NOMO-1 treated with DMSO at 0.1 percent for 48 hours (cell line): ENCODE measurements at regions not wholly inside any gene's neighbourhood (a gene's known extent, or its start where the extent isn't known, plus 50 kb on each side); places are given as distances from the start of the nearest gene placed in this dataset.

Experiments used
- DNase-seq: peaks from one replicate; lab custom pipeline; 2025; ENCODE audit not compliant: unreplicated experiment; lab: John Stamatoyannopoulos, UW

- DNase-seq: no peak
These were observed 91.6 kb downstream of the HS1BP3 start for GRCh38 chr2:20559277-20559676.

GRCh38 chr2:20560011-20560410 is 90.9 kb downstream of the HS1BP3 start:
- no peak for DNase-seq

DNA sequence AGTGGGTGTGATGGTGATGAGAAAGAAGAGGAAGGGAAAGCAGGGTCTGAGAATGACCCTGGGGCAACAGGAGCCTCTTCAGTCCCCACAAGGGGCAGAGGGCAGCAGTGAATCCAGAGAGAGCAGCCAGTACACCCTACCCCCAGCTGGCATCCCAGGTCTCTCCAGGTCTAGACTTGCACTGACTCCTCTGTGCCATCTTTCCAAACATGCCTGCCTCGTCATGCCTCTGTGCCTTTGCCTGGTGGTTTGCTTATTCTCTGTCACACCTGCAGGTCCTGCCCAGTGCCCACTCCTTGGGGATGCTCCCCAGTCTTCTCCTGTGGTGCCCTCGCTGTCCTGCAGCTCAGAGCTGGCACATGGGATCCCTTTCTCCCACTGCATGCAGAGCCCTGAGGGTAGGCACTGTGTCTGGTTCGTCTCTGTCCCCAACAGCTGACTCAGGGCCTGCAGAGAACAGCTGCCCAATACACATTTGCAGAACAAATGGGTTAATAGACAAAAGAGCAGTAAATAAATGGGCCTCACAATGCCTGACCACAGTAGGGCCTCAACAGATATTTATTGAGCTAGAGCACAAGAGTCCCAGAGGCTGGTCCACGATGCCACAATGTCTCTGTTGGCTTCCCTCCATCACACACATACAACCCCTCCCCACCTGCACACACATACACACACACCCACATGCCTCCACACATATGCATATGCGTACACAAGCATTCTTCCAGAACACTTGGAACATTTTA is 89.8 kb downstream of the HS1BP3 start:
- DNase-seq: no peak

DNA sequence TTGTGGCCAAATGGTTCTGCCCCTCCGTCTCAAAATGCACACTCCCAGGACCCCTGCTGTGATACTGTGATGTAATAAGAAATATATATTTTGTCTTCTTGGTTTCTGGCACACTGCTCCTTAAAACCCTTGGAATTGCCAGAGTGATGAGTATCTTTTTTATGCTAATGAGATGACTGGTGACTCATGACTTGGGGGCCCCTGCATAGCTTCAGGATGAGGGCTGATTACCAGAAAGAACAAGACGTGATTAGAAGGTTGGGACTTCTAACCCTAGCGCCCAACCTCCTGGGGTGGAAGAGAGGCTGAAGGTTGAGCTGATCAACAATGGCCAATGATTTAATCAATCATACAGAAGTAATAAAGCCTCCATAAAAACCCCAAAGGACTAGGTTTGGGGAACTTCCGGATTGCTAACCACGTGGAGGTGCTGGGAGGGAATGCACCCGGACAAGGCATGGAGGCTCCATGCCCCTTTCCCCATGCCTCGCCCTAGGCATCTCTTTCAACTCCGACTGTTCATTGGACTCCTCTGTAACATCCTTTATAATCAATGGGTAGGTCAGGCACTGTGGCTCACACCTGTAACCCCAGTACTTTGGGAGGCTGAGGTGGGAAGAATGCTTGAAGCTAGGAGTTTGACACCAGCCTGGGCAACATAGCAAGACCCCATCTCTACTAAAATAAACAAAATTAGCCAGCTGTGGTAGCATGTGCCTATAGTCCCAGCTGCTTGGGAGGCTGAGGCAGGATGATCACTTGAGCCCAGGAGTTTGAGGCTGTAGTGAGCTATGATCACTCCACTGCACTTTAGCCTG is 89.1 kb downstream of the HS1BP3 start:
- no peak for DNase-seq

GRCh38 chr2:20562540-20563225 is 88.2 kb downstream of the HS1BP3 start:
- no peak for DNase-seq

DNA sequence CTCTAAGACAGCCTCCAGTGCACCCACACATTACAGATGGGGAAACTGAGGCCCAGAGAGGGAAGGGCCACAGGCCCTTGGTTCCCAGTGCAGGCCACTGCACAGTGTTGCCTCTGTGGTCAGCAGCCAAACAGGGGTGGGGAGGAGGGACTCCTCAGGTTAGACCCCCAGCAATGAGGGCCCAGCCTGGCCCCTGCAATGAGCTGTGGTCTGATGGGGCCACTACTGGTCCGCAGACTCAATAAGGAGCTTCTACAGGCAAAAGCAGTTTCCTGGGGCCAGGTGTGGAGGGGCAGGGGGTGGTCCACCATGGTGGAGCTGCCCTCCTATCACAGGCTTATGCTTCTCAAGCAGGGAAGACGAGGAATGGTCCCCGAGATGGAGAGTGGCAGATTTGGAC is 87.6 kb downstream of the HS1BP3 start:
- no peak for DNase-seq

DNA sequence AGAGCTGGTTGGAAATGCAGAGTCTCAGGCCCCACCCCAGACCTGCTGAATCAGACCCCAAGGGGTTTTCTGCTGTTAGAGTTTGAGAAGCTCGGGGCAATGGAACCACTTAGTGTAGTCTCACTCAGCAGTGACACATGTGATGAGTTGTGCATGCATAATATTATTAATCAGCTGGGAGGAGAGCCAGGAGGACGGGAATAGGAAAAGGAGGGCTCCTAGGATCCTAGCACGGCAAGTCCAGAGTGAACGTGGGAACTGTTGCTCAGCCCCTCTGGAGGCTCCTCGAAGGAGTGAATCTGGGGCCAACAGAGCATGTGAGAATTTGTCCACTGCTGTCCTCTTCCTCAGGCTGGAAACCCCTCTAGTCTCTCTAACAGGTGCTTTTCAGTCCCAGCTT is 87.1 kb downstream of the HS1BP3 start:
- DNase-seq: no peak

- no peak for DNase-seq
These were observed 85.7 kb downstream of the HS1BP3 start for GRCh38 chr2:20565101-20565622.

DNA sequence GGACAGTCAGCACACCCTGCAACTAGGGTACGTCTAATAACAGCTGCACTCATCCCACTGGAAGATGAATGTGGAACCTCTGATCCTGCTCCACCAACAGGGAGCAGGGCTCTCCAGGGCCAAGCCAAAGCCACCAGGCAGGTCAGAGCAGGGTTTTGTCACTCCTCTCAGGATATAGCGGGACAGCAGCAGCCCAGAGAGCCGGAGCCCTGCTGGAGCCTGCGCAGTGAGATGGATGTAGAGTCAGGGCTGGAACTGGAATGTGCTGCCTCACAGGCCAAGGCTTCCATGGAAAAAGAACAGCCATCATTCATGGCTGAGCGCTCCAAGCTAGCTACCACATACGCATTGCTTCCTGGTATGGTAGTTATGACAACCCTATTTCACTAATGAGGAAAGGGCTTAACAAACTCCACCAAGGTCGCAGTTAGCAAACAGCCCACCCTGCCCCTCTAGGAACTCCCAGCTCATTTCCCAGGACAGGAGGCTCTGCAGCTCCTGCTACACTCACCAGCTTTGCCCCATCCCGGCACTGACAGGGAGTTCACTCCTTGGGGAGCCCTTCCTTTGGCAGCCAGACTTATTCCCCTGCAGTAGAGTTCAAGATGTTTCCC is 85.2 kb downstream of the HS1BP3 start:
- no peak for DNase-seq

DNA sequence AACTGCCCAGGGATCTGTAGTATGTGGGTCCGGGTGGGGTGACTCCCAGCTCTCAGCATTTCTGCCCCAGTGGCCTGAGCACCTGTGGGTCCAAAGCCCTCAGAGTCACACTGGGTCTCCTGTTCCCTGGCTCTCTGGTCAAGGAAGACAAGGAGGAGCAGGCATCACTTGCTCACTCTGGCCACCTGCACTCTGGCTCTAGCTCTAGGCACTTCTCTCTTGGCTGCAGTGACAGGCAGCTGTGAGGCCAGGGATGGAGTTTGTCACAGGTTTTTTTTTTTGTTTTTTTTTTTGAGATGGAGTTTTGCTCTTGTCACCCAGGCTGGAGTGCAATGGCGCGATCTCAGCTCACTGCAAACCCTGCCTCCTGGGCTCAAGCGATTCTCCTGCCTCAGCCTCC is 84.6 kb downstream of the HS1BP3 start:
- no peak for DNase-seq

GRCh38 chr2:20567159-20567925 is 83.6 kb downstream of the HS1BP3 start:
- DNase-seq: no peak
